ENCODE measurements at regions not wholly inside any gene's neighbourhood (a gene's known extent, or its start where the extent isn't known, plus 50 kb on each side); places are given as distances from the start of the nearest gene placed in this dataset.

DNA sequence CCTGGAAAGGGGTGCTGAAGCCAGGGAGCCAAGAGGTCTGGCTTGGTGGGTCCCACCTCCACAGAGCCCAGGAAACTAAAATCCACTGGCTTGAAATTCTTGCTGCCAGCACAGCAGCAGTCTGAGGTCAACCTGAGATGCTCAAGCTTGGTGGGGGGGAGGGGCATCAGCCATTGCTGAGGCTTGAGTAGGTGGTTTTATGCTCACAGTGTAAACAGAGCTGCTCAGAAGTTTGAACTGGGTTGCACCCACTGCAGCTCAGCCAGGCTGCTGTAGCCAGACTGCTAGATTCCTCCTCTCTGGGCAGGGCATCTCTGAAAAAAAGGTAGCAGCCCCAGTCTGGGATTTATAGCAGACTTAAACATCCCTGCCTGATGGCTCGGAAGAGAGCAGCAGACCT, 55.5 kb upstream of the FBXL17 start:
- no peak for DNase-seq

DNA sequence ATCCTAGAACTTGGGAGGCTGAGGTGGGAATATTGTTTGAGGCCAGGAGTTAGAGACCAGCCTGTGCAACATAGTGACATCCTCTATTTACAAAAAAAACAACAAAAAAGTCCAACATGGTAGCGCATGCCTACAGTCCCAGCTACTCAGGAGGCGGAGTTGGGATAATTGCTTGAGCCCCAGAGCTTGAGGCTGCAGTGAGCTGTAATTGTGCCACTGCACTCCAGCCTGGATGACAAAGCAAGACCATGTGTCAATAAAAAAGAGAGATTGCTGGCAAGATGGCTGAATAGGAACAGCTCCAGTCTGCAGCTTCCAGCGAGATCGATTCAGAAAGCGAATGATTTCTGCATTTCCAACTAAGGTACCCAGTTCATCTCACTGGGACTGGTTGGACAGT, 54.8 kb upstream of the FBXL17 start:
- no peak for DNase-seq

DNA sequence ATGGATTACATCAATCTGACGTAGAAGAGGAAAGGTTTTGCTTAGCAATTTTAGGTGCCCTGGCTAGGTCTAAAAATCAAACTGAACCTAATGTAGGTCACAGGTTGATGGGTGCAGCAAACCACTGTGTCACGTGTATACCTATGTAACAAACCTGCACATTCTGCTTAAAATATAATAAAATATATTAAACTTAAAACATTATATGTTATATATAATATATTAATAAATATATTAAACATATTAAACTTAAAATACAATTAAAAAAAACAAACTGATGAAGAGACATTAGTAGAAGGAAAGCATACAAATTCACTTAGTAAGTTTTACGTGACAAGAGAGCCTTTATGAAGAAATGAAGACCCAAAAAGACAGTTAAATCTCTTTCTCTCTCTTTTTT, 51.7 kb upstream of the FBXL17 start:
- no peak for DNase-seq

DNA sequence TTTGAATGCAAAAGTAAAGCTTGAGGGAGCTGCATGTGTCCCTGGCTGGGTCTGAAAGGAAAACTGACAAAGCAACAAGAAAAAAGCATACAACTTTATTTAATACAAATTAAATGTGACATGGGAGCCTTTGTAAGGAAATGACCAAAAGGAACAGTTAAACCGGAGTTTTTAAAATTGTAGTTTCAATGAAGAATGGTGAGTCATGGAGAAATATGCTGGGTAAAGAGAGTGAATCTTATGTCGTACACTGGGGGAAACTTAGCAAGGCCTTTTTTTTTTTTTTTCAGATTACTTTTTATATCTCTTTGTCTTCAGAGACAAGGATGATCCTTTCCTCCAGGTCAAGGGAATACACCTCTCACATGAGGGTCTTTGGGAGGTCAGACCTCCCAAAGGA, 50.1 kb upstream of the FBXL17 start:
- DNase-seq, result no peak

All from RPMI8226 (cell line).